ENCODE measurements at regions not wholly inside any gene's neighbourhood (a gene's known extent, or its start where the extent isn't known, plus 50 kb on each side); places are given as distances from the start of the nearest gene placed in this dataset.

DNA sequence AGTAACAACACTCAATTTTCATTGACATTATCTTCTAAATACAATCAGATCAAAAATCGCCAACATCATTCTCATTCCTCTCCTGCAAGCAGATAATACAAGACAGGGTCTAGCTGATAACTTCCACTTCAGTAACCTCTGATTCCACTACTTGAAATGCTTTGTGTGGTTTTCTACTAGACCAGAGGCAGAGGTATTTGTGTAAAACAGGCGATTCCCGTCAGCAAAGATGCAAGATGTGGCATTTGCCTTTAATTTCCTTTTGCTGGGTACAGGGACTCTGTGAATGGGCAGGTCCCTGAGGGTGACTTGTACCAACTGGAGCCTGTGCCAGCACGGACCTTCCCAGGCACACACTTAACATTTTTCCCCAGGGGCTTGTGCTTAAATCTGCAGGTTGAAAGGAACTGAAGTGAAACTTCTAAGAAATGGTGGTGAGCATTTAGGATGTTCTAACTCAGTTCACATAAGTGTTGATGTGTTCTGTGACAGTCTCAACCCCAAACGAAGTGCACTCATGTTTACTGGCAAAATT is 625.5 kb upstream of the WWC1 start:
- Histone ChIP-seq H3K36me3 (ENCODE audit: control insufficient read depth in 2 of 2, insufficient read depth in 2 of 2, low read length in 2 of 2) (no peaks in the 10 kb centered on the region), H3K9ac (ENCODE audit: low read length in 2 of 2) (no peak overlapping the region), H3K27ac (ENCODE audit: low read length) (no peak overlapping the region), H3K27me3 (ENCODE audit: control insufficient read depth in 1 of 2, insufficient read depth in 2 of 2, low read length in 2 of 2) (no peaks in the 10 kb centered on the region), H3K4me1 (ENCODE audit: control insufficient read depth, insufficient read depth, low read length) (no peaks in the 10 kb centered on the region), H3K9me3 (ENCODE audit: control insufficient read depth in 2 of 2, low read length in 2 of 2) (no peaks in the 10 kb centered on the region), H3K4me3 (ENCODE audit: low read length in 2 of 2) (no peak overlapping the region)

GRCh38 chr5:167671176-167671575 is 620.3 kb upstream of the WWC1 start:
- no peak overlapping the region for H3K27ac ChIP-seq (ENCODE audit: low read length)
- peaks cover 0 to 2% of the 10 kb centered on the region in 2 donors for H3K9me3 ChIP-seq (ENCODE audit: control insufficient read depth in 2 of 2, low read length in 2 of 2)
- no peaks in the 10 kb centered on the region for H3K4me1 ChIP-seq (ENCODE audit: control insufficient read depth, insufficient read depth, low read length)
- no peaks in the 10 kb centered on the region for H3K36me3 ChIP-seq (ENCODE audit: control insufficient read depth in 2 of 2, insufficient read depth in 2 of 2, low read length in 2 of 2)
- H3K9ac ChIP-seq (ENCODE audit: low read length in 2 of 2) = no peak overlapping the region
- H3K27me3 ChIP-seq (ENCODE audit: control insufficient read depth in 1 of 2, insufficient read depth in 2 of 2, low read length in 2 of 2) = no peaks in the 10 kb centered on the region
- no peak overlapping the region for H3K4me3 ChIP-seq (ENCODE audit: low read length in 2 of 2)

DNA sequence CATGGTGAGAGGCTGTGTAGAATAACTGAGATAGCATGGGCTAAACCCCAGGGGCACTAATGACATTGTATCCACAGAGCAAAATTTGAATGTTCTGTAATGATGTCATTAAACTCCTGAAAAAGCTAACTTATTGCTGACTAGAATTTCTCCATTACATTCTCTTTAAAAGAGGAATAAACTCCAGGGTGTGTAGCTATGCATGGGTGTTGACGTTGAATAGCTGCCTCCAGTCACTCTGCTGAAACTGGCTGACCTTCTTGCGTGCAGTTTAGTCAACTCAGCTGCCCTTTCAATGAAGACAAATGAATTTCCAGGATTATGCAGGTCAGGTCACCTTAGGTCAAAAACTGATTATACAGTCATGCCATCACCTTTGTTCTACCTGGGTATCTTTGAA is 617.5 kb upstream of the WWC1 start:
- no peaks in the 10 kb centered on the region for H3K36me3 ChIP-seq (ENCODE audit: control insufficient read depth in 2 of 2, insufficient read depth in 2 of 2, low read length in 2 of 2)
- peaks cover 0 to 2% of the 10 kb centered on the region in 2 donors for H3K9me3 ChIP-seq (ENCODE audit: control insufficient read depth in 2 of 2, low read length in 2 of 2)
- H3K27me3 ChIP-seq (ENCODE audit: control insufficient read depth in 1 of 2, insufficient read depth in 2 of 2, low read length in 2 of 2) = no peaks in the 10 kb centered on the region
- no peak overlapping the region for H3K27ac ChIP-seq (ENCODE audit: low read length)
- H3K4me3 ChIP-seq (ENCODE audit: low read length in 2 of 2) = no peak overlapping the region
- H3K4me1 ChIP-seq (ENCODE audit: control insufficient read depth, insufficient read depth, low read length) = no peaks in the 10 kb centered on the region
- no peak overlapping the region for H3K9ac ChIP-seq (ENCODE audit: low read length in 2 of 2)

- Histone ChIP-seq H3K4me1 (ENCODE audit: control insufficient read depth, insufficient read depth, low read length) (no peaks in the 10 kb centered on the region), H3K27ac (ENCODE audit: low read length) (no peak overlapping the region), H3K9ac (ENCODE audit: low read length in 2 of 2) (no peak overlapping the region), H3K36me3 (ENCODE audit: control insufficient read depth in 2 of 2, insufficient read depth in 2 of 2, low read length in 2 of 2) (no peaks in the 10 kb centered on the region), H3K9me3 (ENCODE audit: control insufficient read depth in 2 of 2, low read length in 2 of 2) (peaks cover 0 to 2% of the 10 kb centered on the region in 2 donors), H3K4me3 (ENCODE audit: low read length in 2 of 2) (no peak overlapping the region), H3K27me3 (ENCODE audit: control insufficient read depth in 1 of 2, insufficient read depth in 2 of 2, low read length in 2 of 2) (no peaks in the 10 kb centered on the region)
Observed at GRCh38 chr5:167678481-167678880, 613.0 kb upstream of the WWC1 start.

DNA sequence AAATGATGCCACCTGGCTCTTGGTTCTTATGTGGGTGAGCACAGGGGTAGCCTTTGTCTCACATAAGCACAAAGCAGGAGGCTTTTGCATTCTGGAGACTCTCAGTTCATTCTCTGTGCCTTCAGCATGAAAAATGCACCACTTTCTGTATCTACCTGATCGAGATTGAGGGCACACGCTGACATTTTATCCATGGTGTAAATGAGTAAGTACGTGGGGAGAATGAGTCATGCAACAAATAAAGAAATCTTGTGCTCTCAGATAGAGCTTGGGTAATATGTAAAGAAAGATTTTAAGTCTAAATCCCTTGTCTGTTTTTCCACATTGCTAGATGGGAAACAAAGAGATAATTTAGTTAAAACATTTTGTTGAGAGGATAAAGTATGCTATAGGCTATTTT is 607.2 kb upstream of the WWC1 start:
- H3K9ac ChIP-seq (ENCODE audit: low read length in 2 of 2) = no peak overlapping the region

GRCh38 chr5:167688341-167689130 is 602.9 kb upstream of the WWC1 start:
- Histone ChIP-seq H3K4me3 (ENCODE audit: low read length in 2 of 2) (no peak overlapping the region), H3K27me3 (ENCODE audit: control insufficient read depth in 1 of 2, insufficient read depth in 2 of 2, low read length in 2 of 2) (no peaks in the 10 kb centered on the region), H3K27ac (ENCODE audit: low read length) (no peak overlapping the region), H3K4me1 (ENCODE audit: control insufficient read depth, insufficient read depth, low read length) (no peaks in the 10 kb centered on the region), H3K9ac (ENCODE audit: low read length in 2 of 2) (no peak overlapping the region), H3K9me3 (ENCODE audit: control insufficient read depth in 2 of 2, low read length in 2 of 2) (peaks cover 0 to 4% of the 10 kb centered on the region in 2 donors), H3K36me3 (ENCODE audit: control insufficient read depth in 2 of 2, insufficient read depth in 2 of 2, low read length in 2 of 2) (no peaks in the 10 kb centered on the region)

More for the DNA sequence above, 607.2 kb upstream of the WWC1 start:
- Histone ChIP-seq H3K36me3 (ENCODE audit: control insufficient read depth in 2 of 2, insufficient read depth in 2 of 2, low read length in 2 of 2) (no peaks in the 10 kb centered on the region), H3K4me3 (ENCODE audit: low read length in 2 of 2) (no peak overlapping the region), H3K9me3 (ENCODE audit: control insufficient read depth in 2 of 2, low read length in 2 of 2) (peaks cover 0 to 3% of the 10 kb centered on the region in 2 donors), H3K27ac (ENCODE audit: low read length) (no peak overlapping the region), H3K27me3 (ENCODE audit: control insufficient read depth in 1 of 2, insufficient read depth in 2 of 2, low read length in 2 of 2) (no peaks in the 10 kb centered on the region), H3K4me1 (ENCODE audit: control insufficient read depth, insufficient read depth, low read length) (no peaks in the 10 kb centered on the region)

DNA sequence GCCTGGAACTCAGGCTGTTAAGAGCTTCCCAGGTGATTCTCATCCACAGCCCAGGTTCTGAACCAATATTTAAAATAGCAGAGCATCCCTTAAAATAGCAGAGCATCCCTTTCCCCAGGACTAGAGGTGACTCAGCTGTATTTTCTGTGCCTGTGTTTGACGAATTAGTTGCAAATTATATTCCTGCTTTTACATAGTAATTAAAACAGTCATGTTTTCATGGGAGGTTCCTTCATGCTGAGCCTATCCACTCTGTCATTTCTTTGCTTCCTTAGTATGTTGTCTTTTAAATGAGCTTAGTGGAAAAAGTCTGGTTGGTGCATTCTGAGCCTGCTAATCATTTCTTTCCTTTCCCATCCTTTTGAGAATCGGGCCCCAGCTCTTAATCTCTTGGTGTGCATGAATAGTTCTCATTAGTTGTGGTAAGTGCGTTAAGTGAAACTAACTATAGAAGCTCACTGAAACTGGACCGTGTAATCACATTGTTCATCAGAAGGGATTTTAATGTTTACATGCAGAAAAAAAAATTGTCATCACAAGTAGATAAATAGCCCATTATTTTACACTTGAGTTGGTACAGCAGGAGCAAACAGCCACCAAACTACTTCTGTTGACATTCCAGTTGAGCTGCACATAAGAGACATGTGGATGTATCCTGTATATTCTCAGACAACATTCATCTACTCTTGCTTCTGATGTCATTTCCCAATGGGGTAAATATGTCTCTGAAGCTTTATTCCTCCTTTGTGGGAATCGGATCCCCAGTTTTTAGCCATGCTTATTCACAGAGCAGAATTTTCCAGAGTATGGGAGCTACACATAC is 596.9 kb upstream of the WWC1 start:
- H3K4me1 ChIP-seq (ENCODE audit: control insufficient read depth, insufficient read depth, low read length) = no peaks in the 10 kb centered on the region
- no peak overlapping the region for H3K9ac ChIP-seq (ENCODE audit: low read length in 2 of 2)
- H3K9me3 ChIP-seq (ENCODE audit: control insufficient read depth in 2 of 2, low read length in 2 of 2) = no peaks in the 10 kb centered on the region
- no peak overlapping the region for H3K4me3 ChIP-seq (ENCODE audit: low read length in 2 of 2)
- H3K36me3 ChIP-seq (ENCODE audit: control insufficient read depth in 2 of 2, insufficient read depth in 2 of 2, low read length in 2 of 2) = no peaks in the 10 kb centered on the region
- H3K27me3 ChIP-seq (ENCODE audit: control insufficient read depth in 1 of 2, insufficient read depth in 2 of 2, low read length in 2 of 2) = no peaks in the 10 kb centered on the region
- H3K27ac ChIP-seq (ENCODE audit: low read length) = no peak overlapping the region

DNA sequence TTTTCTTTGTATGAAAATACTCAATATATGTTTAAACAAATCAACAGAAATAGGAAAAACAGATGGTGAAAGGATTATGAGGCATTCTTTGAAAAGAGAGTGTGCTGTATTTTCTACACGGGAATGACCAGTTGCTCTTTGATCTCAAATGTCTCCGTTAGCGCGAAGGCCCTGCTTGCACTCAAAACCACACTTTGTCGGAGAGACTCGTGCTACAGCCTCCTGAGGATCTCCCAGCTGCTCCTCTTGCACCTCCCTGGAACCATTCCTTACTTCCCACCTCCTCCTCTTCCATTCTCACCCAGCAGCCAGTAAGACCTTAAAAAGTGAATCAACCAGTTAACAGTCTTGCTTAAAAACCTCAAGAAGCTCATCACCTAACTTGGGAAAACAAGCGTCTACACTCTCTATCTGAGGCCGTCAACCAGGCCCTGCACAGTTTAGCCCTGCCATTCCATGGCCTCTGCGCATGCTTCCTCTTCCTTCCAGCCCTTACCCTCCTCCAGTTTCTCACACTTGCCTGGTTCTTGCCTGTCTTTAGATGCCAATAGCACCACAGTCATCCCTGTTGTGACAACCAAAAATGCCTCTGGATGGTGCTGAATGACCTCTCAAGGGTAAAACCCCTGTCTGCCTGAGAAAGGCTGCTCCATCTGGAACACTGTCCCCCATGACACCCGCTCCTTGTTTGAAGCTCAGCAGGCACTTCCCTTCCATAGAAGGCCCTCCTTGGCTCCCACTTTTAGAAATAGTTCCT is 594.7 kb upstream of the WWC1 start:
- no peaks in the 10 kb centered on the region for H3K27me3 ChIP-seq (ENCODE audit: control insufficient read depth in 1 of 2, insufficient read depth in 2 of 2, low read length in 2 of 2)
- no peak overlapping the region for H3K4me3 ChIP-seq (ENCODE audit: low read length in 2 of 2)
- H3K36me3 ChIP-seq (ENCODE audit: control insufficient read depth in 2 of 2, insufficient read depth in 2 of 2, low read length in 2 of 2) = no peaks in the 10 kb centered on the region
- H3K9me3 ChIP-seq (ENCODE audit: control insufficient read depth in 2 of 2, low read length in 2 of 2) = no peaks in the 10 kb centered on the region
- no peak overlapping the region for H3K9ac ChIP-seq (ENCODE audit: low read length in 2 of 2)
- H3K4me1 ChIP-seq (ENCODE audit: control insufficient read depth, insufficient read depth, low read length) = no peaks in the 10 kb centered on the region
- no peak overlapping the region for H3K27ac ChIP-seq (ENCODE audit: low read length)

DNA sequence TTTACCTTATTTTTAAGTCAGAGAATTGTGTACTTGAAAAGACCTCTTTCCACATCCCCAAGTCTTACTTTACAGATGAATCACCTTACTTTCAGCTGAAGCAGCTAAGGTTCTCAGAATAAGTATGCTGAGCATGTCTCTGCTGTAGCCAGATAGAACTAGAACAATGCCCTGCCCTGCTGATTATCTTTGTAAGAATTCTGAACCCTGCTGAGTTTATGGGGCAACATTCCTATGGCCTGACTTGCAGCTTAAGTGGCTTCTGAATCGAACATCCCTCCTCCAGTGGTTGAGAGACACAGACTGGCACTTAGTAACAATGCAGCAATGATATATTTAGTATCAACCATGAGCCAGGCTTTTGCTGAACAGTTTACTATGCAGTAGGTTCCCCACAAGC is 592.0 kb upstream of the WWC1 start:
- no peaks in the 10 kb centered on the region for H3K36me3 ChIP-seq (ENCODE audit: control insufficient read depth in 2 of 2, insufficient read depth in 2 of 2, low read length in 2 of 2)
- H3K27ac ChIP-seq (ENCODE audit: low read length) = no peak overlapping the region
- no peak overlapping the region for H3K9ac ChIP-seq (ENCODE audit: low read length in 2 of 2)
- no peaks in the 10 kb centered on the region for H3K9me3 ChIP-seq (ENCODE audit: control insufficient read depth in 2 of 2, low read length in 2 of 2)
- H3K4me3 ChIP-seq (ENCODE audit: low read length in 2 of 2) = no peak overlapping the region
- H3K27me3 ChIP-seq (ENCODE audit: control insufficient read depth in 1 of 2, insufficient read depth in 2 of 2, low read length in 2 of 2) = no peaks in the 10 kb centered on the region
- H3K4me1 ChIP-seq (ENCODE audit: control insufficient read depth, insufficient read depth, low read length) = no peaks in the 10 kb centered on the region

- Histone ChIP-seq H3K36me3 (ENCODE audit: control insufficient read depth in 2 of 2, insufficient read depth in 2 of 2, low read length in 2 of 2) (no peaks in the 10 kb centered on the region), H3K4me1 (ENCODE audit: control insufficient read depth, insufficient read depth, low read length) (no peaks in the 10 kb centered on the region), H3K27ac (ENCODE audit: low read length) (no peak overlapping the region), H3K9me3 (ENCODE audit: control insufficient read depth in 2 of 2, low read length in 2 of 2) (no peaks in the 10 kb centered on the region), H3K9ac (ENCODE audit: low read length in 2 of 2) (no peak overlapping the region), H3K4me3 (ENCODE audit: low read length in 2 of 2) (no peak overlapping the region), H3K27me3 (ENCODE audit: control insufficient read depth in 1 of 2, insufficient read depth in 2 of 2, low read length in 2 of 2) (no peaks in the 10 kb centered on the region)
Observed at GRCh38 chr5:167701051-167701450, 590.4 kb upstream of the WWC1 start.

Measured in stomach smooth muscle (tissue), 2 donors.